Left lung (tissue), 4 donors: ENCODE measurements at regions not wholly inside any gene's neighbourhood (a gene's known extent, or its start where the extent isn't known, plus 50 kb on each side); places are given as distances from the start of the nearest gene placed in this dataset.

ENCODE experiments used
- ATAC-seq: fragments of 200-7000 bp; cut with Tn5 transposase; one replicate; pipeline ENCODE4 v1.9.1; 2020; ENCODE audit warnings: moderate library complexity
- DNase-seq, 4 donors: peaks; one replicate each; pipeline ENCODE4 v3.0.0-alpha.2; 2013 to 2020
- H3K27ac ChIP-seq, 2 donors: fragments of 200-600 bp; sonication (generic) in 1 of 2; one replicate each; pipeline versions ENCODE4 v1.5.0 to v1.8.0; 2020 to 2021
- H3K27me3 ChIP-seq, 2 donors: fragments of 200-600 bp; sonication (generic) in 1 of 2; one replicate each; pipeline versions ENCODE4 v1.5.0 to v1.8.0; 2020 to 2021
- H3K36me3 ChIP-seq, 2 donors: fragments of 200-600 bp; sonication (generic) in 1 of 2; one replicate each; pipeline versions ENCODE4 v1.5.0 to v1.8.0; 2020 to 2021
- H3K4me1 ChIP-seq, 2 donors: fragments of 200-600 bp; one replicate each; pipeline ENCODE4 v1.8.0; 2021
- H3K4me3 ChIP-seq, 2 donors: fragments of 200-600 bp; sonication (generic) in 1 of 2; one replicate each; pipeline versions ENCODE4 v1.5.0 to v1.8.0; 2020 to 2021; ENCODE audit warnings: mild to moderate bottlenecking in 1 of 2
- H3K9me3 ChIP-seq, 2 donors: fragments of 200-600 bp; sonication (generic) in 1 of 2; one replicate each; pipeline versions ENCODE4 v1.5.0 to v1.8.0; 2020 to 2021
- CTCF ChIP-seq, 2 donors: fragments of 200-600 bp; sonication (generic) in 1 of 2; IDR thresholded peaks; one replicate each; pipeline versions ENCODE4 v1.5.0 to v1.8.0; 2021; ENCODE audit warnings: antibody characterized with exemption in 2 of 2
- intact Hi-C, 2 donors: fragments of 100-400 bp; cut with DNase I; formaldehyde crosslinking; loops; one replicate each; pipeline versions ENCODE4 v1.11.2 to v1.14.2; 2022
- donor health status: DM: no; HTN: yes; CAD: no.
- donor health status: DM: no; HTN: no; CAD: no.

- no peak for TF ChIP-seq CTCF (IDR thresholded peaks at IDR 0.05)
- no peak overlapping the region for H3K4me3 ChIP-seq
- H3K36me3 ChIP-seq, result no peaks in the 10 kb centered on the region
- DNase-seq (no peak), ATAC-seq (no peak)
- intact Hi-C loops, result no loop called here
- no peaks in the 10 kb centered on the region for H3K27me3 ChIP-seq
- H3K4me1 ChIP-seq, result no peaks in the 10 kb centered on the region
- no peaks in the 10 kb centered on the region for H3K9me3 ChIP-seq
- H3K27ac ChIP-seq, result no peak overlapping the region
Measured at GRCh38 chr5:21244982-21245381, 1257.0 kb upstream of the CDH18 start.

GRCh38 chr5:21238786-21239185 is 1250.8 kb upstream of the CDH18 start:
- Histone ChIP-seq H3K4me3 (no peak overlapping the region), H3K27ac (no peak overlapping the region), H3K4me1 (no peaks in the 10 kb centered on the region), H3K36me3 (no peaks in the 10 kb centered on the region), H3K27me3 (no peaks in the 10 kb centered on the region), H3K9me3 (no peaks in the 10 kb centered on the region)
- ATAC-seq (no peak), DNase-seq (no peak)
- no peak for TF ChIP-seq CTCF (IDR thresholded peaks at IDR 0.05)
- intact Hi-C loops, result no loop called here

GRCh38 chr5:21237461-21237860 is 1249.5 kb upstream of the CDH18 start:
- no peaks in the 10 kb centered on the region for H3K9me3 ChIP-seq
- no peak overlapping the region for H3K27ac ChIP-seq
- H3K36me3 ChIP-seq, result no peaks in the 10 kb centered on the region
- DNase-seq (no peak), ATAC-seq (no peak)
- H3K4me1 ChIP-seq, result no peaks in the 10 kb centered on the region
- no peaks in the 10 kb centered on the region for H3K27me3 ChIP-seq
- intact Hi-C loops, result no loop called here
- no peak overlapping the region for H3K4me3 ChIP-seq
- TF ChIP-seq CTCF (IDR thresholded peaks at IDR 0.05), result no peak

- H3K4me1 ChIP-seq, result no peaks in the 10 kb centered on the region
- no peak overlapping the region for H3K4me3 ChIP-seq
- no peaks in the 10 kb centered on the region for H3K36me3 ChIP-seq
- H3K9me3 ChIP-seq, result no peaks in the 10 kb centered on the region
- no peak for TF ChIP-seq CTCF (IDR thresholded peaks at IDR 0.05)
- ATAC-seq (no peak), DNase-seq (no peak)
- no peak overlapping the region for H3K27ac ChIP-seq
- intact Hi-C loops, result no loop called here
- no peaks in the 10 kb centered on the region for H3K27me3 ChIP-seq
Measured at GRCh38 chr5:21236971-21237427, 1249.0 kb upstream of the CDH18 start.

- H3K27me3 ChIP-seq, result no peaks in the 10 kb centered on the region
- H3K36me3 ChIP-seq, result no peaks in the 10 kb centered on the region
- intact Hi-C loops, result no loop called here
- no peaks in the 10 kb centered on the region for H3K4me1 ChIP-seq
- no peak for DNase-seq
- H3K27ac ChIP-seq, result no peak overlapping the region
- no peak for ATAC-seq
- no peaks in the 10 kb centered on the region for H3K9me3 ChIP-seq
- no peak for TF ChIP-seq CTCF (IDR thresholded peaks at IDR 0.05)
- H3K4me3 ChIP-seq, result no peak overlapping the region
Measured at GRCh38 chr5:21236104-21236503, 1248.1 kb upstream of the CDH18 start.
